Right ventricle myocardium inferior (tissue), 1 donor: ENCODE measurements at regions not wholly inside any gene's neighbourhood (a gene's known extent, or its start where the extent isn't known, plus 50 kb on each side); places are given as distances from the start of the nearest gene placed in this dataset.
"Not testable (repeated sequence)": the region's sequence is repeated elsewhere in the genome, so short reads cannot be mapped to it uniquely, and the experiment has no call there.

ENCODE experiments used
- ATAC-seq: fragments of 200-7000 bp; cut with Tn5 transposase; one replicate; pipeline ENCODE4 v1.9.1; 2020; ENCODE audit warnings: mild to moderate bottlenecking, moderate library complexity
- DNase-seq: peaks from one replicate; pipeline ENCODE4 v3.0.0; 2021; ENCODE audit errors: missing footprints
- intact Hi-C: fragments of 100-400 bp; cut with DNase I; formaldehyde crosslinking; loops from one replicate; pipeline ENCODE4 v1.11.0; 2022
- donor health status: DM: no; HTN: yes; CAD: no; lungs with severe emphysema.

DNA sequence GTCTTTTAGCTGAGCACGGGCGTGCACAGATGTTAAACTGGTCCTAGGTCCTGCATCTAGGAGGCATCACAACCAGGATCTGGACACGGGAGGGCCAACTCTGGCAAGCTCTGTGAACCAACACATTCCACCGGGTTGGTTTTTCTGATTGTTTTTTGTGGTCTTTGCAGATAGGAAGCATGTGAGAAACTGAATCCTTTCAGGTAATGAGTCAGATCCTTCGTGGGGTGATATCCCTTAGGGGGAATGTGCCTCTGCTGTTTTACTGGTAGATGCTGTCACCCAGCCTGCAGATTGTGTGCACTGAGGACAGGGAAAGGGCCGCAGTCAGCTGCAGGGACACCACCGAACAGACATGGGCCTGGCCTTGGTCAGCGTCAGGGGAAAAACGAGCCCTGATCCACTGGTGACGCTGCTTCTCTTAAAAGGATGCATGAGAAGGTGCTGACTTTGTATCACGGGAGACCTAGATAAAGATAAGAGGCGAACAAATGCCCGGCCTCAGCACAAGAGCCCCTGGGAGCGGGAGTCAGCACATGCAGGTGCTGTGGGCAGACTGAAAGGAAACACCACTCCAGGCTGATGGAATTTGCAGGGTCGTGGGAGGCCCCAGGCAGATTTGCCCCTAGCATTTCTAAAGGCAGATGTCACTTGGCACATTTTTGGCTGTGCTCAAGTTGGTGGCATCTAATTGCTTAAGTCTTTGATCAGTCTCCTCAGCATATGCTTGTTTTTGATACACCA lies 51.1 kb downstream of the DOP1B start:
- intact Hi-C loops: loop anchor here (5.0 kb wide), 1 partner anchor 55 kb away; no protein-coding TSS in a partner anchor
- no peak for DNase-seq
- no peak for ATAC-seq

DNA sequence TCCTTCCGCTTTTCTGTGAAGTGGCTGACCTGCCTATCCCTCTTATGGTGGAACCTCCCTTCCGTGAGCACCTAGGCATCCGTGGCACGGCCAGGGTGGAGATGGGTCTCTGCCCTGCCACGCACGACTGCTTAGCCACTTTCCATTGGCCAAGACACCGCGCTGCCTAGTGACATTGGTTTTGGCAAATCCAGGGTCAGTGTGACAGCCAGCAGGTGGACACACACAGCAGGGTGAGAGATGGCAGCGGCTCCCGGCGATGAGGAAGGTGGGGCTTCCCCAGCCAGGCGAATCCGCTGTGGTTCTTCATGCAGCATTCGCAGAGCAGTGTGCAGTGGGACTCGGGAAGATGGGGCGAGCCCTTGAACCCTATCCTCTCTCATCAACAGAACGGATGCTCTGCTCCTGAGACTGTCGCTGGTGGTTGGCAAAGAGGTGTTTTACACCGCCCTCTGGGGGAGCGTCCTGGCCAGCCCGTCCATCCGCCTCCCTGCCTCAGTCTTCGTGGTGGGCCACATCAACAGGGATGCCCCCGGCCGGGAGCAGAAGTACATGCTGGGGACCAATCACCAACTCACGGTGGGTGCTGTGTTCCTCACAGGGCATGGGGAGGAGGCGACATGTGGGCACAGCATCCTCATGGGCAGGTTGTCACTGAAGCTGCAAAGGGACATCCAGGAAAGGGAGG lies 51.8 kb downstream of the DOP1B start:
- DNase-seq (no peak), ATAC-seq (no peak)
- intact Hi-C loops: loop anchor here (5.0 kb wide), 1 partner anchor 56 kb away; no protein-coding TSS in a partner anchor

DNA sequence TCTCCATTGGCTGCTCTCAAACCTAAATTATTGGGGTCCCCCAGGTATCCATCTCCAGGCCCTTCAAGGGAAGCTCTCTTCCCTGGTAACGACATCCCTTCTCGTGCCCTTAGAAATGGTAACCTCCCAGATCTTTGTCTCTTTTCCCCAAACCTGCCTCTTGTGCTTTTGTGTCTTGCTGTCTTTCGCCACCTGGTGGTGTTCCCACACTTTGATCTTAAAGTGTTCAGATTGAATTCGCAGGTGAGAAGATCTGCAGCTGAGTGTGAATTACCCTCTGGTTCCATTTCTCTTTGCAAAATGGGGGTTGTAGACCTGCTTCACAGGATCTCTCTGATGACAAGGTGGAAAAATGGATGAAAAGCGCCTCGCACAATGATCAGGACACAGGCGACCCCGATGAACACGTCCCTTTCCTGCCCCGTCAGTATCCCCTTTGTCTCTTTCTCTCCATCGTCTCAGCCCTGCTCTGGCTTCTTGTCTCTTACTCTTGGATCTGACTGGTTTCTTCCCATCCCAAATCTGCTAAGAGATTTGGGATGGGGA lies 53.1 kb downstream of the DOP1B start:
- DNase-seq: no peak
- intact Hi-C loops: loop anchor here (5.0 kb wide), 1 partner anchor 57 kb away; no protein-coding TSS in a partner anchor
- no peak for ATAC-seq

DNA sequence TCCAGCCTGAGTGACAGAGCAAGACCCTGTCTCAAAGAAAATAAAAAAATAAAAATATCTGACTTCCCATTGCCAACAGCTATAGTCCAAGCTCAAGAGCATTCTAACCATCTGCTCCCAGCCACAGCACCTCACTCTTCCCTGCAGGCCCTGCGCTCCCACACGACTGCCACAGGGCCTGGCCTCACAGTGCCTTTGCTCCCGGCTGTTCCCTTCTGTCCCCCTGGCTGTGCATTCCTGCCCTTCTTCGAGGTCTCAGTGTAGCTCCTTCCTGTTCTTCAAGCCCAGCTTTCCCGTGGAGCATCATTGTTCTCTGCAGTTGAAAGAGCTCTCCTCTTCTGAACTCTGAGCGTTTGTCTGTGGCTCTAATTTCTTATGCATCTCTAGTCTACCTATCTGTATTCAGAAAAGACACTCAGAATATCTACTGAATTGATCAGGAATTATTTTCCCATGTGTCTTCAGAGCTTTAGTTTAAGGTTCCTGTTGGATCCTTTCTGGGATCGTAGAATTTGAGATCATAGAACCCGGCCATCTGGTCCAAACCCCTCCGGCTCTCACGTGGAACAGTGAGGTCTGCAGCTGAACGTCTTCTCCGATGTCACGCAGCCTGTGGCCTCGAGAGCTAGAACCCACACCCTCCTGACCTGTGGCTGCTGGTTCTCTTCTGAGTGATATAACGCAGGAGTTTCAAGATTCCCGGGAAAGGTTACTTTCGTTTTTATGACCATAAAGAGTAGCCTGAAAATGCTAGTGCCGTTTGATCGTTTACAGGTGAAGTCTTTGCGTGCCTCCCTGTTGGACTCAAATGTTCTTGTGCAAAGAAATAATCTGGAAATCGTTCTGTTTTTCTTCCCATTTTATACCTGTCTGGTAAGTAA lies 54.4 kb downstream of the DOP1B start:
- no peak for ATAC-seq
- DNase-seq: no peak
- intact Hi-C loops: no loop called here

DNA sequence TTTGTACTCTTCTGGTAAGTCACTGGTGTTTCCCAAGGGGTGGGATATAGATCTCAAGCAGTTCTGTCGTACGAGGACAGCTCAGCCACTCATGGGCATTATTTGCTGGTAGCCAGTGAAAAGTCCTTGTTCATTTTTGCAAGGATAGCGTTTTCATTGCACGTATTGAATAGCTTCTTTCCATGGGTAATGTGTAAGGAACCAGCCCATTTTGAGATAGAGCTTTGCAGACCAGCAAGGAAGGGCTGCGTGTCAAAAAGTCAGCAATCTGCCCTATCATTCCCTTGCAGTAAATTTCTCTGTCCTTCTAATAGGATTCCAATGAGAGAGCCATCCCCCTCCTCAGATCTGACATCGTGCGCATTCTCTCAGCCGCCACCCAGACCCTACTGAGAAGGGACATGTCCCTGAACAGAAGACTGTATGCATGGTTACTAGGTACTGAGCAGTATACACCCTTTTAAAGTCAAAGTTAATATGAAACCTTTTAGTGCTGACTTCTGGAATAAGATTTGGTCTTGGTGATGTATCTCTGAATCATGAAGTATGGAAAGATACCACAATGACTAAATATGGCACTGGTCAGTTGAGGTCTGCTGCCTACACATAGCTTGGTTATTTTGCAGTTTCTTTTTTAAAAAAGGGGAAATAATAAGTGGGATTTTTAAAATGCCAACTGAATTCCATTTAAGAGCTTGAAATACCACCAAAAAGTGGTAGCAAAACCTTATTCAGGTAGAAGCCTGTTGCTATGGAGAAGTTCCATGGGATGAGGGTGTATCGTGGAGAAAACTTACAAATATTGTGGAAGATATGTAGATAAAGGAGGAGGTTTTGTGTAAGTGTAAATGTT lies 55.3 kb downstream of the DOP1B start:
- DNase-seq (no peak), ATAC-seq (no peak)
- intact Hi-C loops: no loop called here

DNA sequence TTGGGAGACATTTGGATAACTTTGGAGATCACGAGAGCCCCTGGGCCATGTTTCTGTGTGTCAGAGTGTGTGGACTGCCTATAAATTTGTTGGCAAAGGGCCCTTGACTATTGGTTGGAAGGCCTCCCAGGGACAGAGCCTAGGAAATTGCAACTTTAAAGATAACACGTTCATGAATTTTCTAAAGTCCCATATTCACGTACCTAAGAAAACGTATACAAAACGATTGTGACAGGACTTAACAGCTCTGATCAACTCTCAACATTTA lies 55.8 kb downstream of the DOP1B start:
- DNase-seq: no peak
- intact Hi-C loops: no loop called here
- ATAC-seq: no peak

DNA sequence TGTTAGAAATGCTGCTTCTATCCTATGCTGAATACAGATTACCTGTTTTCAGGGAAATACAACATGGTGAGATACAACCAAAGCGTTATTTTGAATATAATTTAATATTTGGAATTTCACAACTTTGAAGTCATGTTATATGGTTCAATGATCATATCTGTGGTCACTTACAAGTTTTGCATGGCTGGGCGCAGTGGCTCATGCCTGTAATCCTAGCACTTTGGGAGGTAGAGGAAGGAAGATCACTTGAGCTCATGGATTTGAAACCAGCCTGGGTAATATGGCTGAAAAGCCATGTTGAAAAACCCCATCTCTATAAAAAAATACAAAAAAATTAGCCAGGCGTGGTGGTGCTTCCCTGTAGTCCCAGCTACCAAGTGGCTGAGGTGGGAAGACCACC lies 57.9 kb downstream of the DOP1B start:
- intact Hi-C loops: no loop called here
- no peak for ATAC-seq

DNA sequence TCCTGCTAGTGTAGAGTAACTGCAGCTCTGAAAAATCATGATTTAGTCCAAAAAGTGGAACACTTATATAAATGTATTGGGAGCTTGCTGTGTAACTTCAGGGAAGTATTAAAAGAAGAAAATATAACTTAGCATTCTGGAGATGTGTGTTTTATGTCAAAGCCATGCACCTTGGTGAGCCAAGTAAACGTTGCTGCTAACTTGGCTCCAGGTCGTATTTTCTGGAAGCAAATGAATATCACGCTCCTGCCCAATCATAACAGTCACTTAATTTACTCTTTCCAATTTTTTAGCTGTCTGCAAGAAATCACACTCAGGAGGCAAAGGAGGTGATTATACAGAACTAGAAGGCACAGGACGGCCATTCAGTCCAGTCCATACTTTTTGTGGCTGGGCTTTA lies 61.1 kb downstream of the DOP1B start:
- no peak for DNase-seq
- intact Hi-C loops: no loop called here
- no peak for ATAC-seq

More for the DNA sequence above, 57.9 kb downstream of the DOP1B start:
- no peak for DNase-seq

DNA sequence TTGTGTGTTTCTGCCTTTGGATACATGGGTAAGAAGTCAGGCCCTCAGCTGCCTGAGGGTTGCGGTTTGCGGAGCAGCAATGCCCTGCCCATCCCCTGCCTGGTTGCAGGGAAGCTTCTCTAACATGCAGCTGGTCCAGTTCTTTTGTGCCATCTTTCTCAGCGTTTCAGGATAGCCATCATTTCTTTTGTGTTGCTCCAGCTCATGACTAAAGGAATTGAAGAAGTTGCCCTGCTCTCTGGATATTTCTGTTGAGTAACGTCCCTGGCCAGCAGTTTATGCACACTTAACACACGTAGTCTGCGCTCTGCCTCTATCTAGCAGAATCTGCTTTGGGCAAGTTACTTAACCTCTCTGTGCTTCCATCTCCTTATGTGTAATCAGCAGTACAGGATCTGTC lies 62.1 kb downstream of the DOP1B start:
- no peak for ATAC-seq
- intact Hi-C loops: no loop called here

DNA sequence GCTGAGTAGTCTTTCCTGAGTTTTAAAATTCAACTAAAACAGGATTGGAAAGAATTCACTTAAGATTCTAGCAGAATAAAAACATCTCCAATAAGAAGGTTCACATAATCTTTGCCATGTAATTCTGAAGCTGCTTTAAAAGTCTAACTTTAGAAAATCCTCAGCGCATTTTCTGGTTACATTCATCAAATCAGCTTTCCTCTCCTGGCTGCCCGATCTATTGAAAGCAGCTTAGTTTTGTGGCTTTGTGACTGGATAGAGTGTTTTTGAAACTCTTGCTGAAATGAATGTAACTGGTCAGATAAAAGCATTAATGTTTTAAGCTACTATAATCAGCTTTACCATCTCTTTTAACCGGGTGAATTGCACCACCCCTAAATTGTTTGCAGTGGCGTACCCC lies 66.8 kb downstream of the DOP1B start:
- no peak for ATAC-seq
- no peak for DNase-seq
- intact Hi-C loops: no loop called here

More for the DNA sequence above, 62.1 kb downstream of the DOP1B start:
- DNase-seq: no peak

DNA sequence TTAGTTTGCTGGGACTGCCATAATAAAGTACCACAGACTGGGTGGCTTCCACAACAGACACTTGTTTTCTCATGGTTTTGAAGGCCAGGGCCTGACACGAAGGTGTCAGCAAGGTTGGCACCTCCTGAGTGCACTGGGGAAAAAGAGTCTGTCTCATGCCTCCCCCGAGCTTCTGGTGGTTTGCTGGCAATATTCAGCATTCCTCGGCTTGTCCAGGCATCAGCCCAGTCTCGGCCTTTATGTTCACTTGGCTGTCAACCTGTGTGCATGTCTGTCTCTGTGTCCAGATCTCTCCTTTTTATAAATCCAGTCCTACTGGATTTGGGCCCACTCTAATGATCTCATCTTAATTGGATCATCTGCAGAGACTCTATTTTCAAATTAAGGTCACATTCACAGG lies 72.6 kb downstream of the DOP1B start:
- no peak for ATAC-seq
- intact Hi-C loops: no loop called here
- DNase-seq: no peak

DNA sequence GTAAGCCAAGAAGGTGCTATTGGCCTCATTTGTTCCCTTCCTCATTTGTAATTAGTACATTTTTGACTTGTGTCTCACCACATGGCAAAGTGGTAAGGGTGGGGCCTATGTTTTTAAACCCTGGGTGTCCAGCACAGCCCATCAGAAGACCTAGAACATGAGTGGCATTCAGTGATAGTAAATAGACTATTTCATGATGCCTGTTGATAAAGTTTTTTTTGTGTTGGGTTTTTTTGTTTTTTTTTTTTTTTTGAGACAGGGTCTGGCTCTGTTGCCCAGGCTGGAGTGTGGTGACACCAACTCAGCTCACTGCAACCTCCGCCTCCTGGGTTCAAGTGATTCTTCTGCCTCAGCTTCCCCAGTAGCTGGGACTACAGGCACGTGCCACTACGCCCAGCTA lies 74.8 kb downstream of the DOP1B start:
- DNase-seq, intact Hi-C loops, ATAC-seq: not testable (repeated sequence)

DNA sequence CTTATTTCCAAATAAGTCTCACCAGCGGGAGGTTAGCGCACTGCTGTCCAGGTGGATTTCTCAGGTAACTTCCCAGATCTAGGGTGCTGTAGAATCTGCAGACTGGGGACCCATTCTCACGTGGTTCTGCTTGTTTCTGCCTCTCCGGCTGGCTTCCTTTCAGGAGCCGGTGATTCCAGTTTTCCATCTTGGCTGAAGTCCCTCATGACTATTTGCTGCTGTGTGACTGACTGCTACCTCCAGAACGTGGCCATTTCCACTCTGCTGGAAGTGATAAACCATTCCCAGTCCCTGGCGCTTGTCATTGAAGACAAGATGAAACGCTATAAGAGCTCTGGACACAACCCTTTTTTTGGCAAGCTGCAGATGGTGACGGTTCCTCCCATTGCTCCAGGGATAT lies 76.0 kb downstream of the DOP1B start:
- DNase-seq (no peak), ATAC-seq (peak; percentile 28)
- intact Hi-C loops: no loop called here

DNA sequence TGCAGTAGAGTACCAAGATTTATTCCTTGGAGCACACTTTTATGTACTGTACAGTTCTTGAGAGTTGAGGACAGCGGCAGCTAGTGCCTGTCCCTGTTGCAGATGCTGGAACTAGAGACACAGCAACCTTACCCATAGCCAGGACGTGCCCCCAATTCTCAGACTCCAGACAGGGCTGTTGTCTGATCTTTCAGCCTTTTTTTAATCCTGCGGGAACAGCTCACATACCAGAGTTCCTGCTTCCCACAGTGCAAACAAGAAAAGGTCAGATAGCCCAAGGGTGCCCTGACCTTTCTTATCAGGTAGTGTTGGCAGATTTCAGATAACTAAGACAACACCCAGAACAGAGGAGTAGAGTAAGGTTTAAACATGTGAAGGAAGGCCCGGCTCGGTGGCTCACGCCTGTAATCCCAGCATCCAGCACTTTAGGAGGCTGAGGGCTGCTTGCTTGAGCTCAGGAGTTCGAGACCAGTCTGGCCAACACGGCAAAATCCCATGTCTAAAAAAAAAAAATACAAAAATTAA lies 78.5 kb downstream of the DOP1B start:
- no peak for DNase-seq
- intact Hi-C loops: no loop called here
- peak; percentile 47 for ATAC-seq

DNA sequence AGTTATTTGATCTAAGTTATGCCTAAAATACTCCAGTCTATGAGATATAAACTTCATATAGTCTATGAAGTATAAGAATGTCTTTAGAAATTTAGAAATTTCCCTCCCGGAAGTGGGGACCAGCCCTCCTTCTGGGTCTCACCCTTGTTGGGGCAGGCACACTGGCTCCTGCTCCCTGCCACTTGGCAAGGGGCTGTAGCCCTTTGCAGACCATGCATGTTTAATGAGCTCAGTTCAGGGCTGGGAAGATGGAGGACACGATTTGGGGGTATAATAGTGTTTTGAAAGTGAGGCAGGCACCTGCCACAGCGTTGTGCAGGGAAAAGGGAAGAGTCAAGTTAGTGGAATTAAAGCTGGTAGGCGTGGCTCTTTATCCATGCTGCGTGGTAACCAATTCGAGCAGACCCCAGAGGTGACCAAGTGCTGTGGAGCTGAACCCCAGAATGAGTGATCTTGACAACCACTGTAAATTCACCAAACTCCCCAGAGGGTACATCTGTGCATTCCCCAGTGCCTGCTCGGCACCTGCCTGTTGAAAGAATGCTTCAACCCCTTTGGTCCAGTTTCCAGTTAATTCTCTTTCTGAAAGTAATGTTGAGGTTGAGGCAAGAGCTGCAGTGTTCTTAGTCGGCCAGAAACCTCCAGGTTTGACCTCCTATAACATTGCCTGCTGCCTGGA lies 79.6 kb downstream of the DOP1B start:
- DNase-seq: no peak
- no peak for ATAC-seq
- intact Hi-C loops: no loop called here

DNA sequence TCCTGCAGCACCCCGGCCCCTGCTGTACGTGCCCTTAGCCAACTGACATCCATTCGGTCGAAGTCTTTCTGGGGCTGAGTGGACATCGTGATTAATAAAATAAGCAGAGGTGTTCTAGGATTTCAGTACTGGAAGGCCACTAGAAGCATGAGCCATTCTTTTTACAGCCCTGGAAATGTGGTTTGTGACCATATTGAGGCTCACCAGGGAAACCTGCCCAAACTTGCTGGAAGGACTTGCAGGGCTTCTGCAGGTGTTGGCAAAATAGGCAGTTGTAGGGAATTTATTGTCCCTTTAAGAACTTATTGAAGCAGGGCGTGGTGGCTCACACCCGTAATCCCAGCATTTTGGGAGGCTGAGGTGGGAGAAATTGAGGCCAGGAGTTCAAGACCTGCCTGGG lies 80.8 kb downstream of the DOP1B start:
- no peak for DNase-seq
- no peak for ATAC-seq
- intact Hi-C loops: no loop called here

DNA sequence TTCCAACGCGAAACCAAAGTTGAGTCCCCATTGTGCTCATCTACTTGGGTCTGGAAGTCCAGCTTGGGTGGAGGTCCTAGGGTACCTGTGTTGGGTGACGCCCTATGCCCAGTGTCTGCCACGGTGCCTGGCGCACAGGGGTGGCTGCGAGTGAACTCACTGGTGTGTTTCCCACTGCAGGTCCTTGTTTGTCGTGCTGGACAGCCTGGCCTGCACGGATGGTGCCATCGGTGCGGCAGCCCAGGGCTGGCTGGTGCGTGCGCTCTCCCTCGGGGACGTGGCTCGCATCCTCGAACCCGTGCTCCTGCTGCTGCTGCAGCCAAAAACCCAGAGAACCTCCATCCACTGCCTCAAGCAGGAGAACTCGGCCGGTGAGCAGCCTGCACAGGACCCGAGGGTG lies 80.4 kb upstream of the MORC3 start:
- ATAC-seq (no peak), DNase-seq (no peak)
- intact Hi-C loops: no loop called here

DNA sequence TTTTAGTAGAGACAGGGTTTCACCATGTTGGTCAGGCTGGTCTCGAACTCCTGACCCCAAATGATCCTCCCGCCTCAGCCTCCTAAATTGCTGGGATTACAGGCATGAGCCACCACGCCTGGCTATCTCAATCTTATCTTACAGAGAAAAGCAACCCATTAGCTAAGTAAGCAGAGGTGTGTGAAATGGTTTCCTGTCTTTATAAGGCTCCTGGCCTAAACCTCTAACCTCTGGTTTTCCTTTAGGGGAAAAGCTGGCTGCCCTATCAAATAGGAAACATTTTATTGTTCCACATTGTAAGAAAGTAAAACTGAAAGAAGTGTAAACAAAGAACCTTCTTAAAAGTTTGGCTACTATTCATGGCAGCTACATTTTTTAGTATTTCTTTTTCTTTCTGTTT lies 78.3 kb upstream of the MORC3 start:
- DNase-seq (no peak), ATAC-seq (no peak)
- intact Hi-C loops: no loop called here
